ENCODE measurements at regions not wholly inside any gene's neighbourhood (a gene's known extent, or its start where the extent isn't known, plus 50 kb on each side); places are given as distances from the start of the nearest gene placed in this dataset.

DNA sequence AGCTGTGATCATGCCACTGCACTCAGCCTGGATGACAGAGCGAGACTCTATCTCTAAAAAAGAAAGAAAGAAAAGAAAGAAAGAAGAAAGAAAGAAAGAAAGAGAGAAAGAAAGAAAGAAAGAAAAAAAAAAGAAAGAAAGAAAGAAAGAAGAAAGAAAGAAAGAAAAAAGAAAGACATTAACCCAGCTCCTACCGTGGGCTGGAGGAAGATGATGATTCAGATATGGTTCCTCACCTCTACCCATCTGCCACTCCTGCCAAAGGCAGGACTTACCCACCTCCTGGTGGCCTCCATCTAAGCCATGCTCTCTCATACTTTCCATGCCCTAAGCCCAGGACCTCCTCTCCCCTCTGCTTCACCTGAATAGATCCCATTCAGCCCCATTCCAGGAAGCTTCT, 93.3 kb upstream of the LHX1 start:
- RAD21 ChIA-PET (ENCODE audit: low non-redundant PET in 1 of 2, low total read pairs in 2 of 2, uncharacterized antibody in 2 of 2, unreplicated experiment in 2 of 2): no interaction called here
- POLR2A ChIA-PET: no interaction called here
- BruUV-seq (replicated peaks): no TSS peak

More for the DNA sequence above, 93.3 kb upstream of the LHX1 start:
- CTCF ChIA-PET: no interaction called here
- H2AFZ ChIP-seq (ENCODE audit: low read depth, low read length, poor library complexity, severe bottlenecking): no peak overlapping the region
- H3K9me3 ChIP-seq (ENCODE audit: control insufficient read depth in 1 of 2, insufficient read depth in 1 of 2, low read depth in 1 of 2, low read length in 2 of 2): no peaks in the 10 kb centered on the region; a peak in 1 of 4 replicates
- H3K9ac ChIP-seq (ENCODE audit: low read length): no peak overlapping the region
- no peaks in the 10 kb centered on the region for H3K36me3 ChIP-seq (ENCODE audit: control insufficient read depth in 1 of 2, insufficient read depth in 2 of 2, low read length in 2 of 2)
- H3K4me3 ChIP-seq (replicated peaks in 1 of 2; ENCODE audit: low read depth in 1 of 2, low read length in 2 of 2): no peak overlapping the region
- ATAC-seq (no peak), DNase-seq (ENCODE audit: low read depth, low spot score) (no peak)
- H3K27me3 ChIP-seq (ENCODE audit: insufficient read depth, low read length): no peaks in the 10 kb centered on the region
- H3K9me2 ChIP-seq (ENCODE audit: insufficient read depth): no peaks in the 10 kb centered on the region
- no peak overlapping the region for H3K27ac ChIP-seq (ENCODE audit: low read depth, low read length)
- intact Hi-C loops (cut with micrococcal nuclease): no loop called here
- no peaks in the 10 kb centered on the region for H3K79me2 ChIP-seq (ENCODE audit: insufficient read depth, low read length)
- peaks cover 1 to 11% of the 10 kb centered on the region in 2 experiments; a peak in 3 of 4 replicates for H3K4me1 ChIP-seq (ENCODE audit: control insufficient read depth in 1 of 2, insufficient read depth in 2 of 2, low read length in 2 of 2)
- no peak for TF ChIP-seq JUND (IDR thresholded peaks at IDR 0.05)
- TF ChIP-seq SRF (IDR thresholded peaks at IDR 0.05; ENCODE audit: low read depth): no peak
- no peak for TF ChIP-seq ZBTB33 (IDR thresholded peaks at IDR 0.05; ENCODE audit: extremely low read depth, insufficient replicate concordance, low read length)
- TF ChIP-seq ZFX (IDR thresholded peaks at IDR 0.05): no peak
- no peak for TF ChIP-seq SIN3A (IDR thresholded peaks at IDR 0.05; ENCODE audit: low read depth)
- TF ChIP-seq FOSL1 (IDR thresholded peaks at IDR 0.05; ENCODE audit: low read depth): no peak
- no peak for TF ChIP-seq CEBPB (IDR thresholded peaks at IDR 0.05; ENCODE audit: low read depth)
- TF ChIP-seq CBX3 (IDR thresholded peaks at IDR 0.05; ENCODE audit: low read depth): no peak
- TF ChIP-seq ATF3 (IDR thresholded peaks at IDR 0.05): no peak
- TF ChIP-seq POLR2AphosphoS5 (IDR thresholded peaks at IDR 0.05; ENCODE audit: low read depth, low read length): no peak
- TF ChIP-seq ELF1 (IDR thresholded peaks at IDR 0.05; ENCODE audit: borderline replicate concordance, low read depth): no peak
- no peak overlapping the region for H3K4me2 ChIP-seq (ENCODE audit: low read length)
- H4K20me1 ChIP-seq (ENCODE audit: insufficient read depth): no peaks in the 10 kb centered on the region
